Panc1 (cell line): ENCODE measurements at regions not wholly inside any gene's neighbourhood (a gene's known extent, or its start where the extent isn't known, plus 50 kb on each side); places are given as distances from the start of the nearest gene placed in this dataset.

ENCODE experiments used
- ATAC-seq: fragments of 200-7000 bp; cut with Tn5 transposase; 2 replicates; pipeline ENCODE4 v1.9.1; 2020; ENCODE audit warnings: mild to moderate bottlenecking, moderate library complexity
- BruUV-seq: library from RNA; stranded (reverse); fragments of 400-500 nt; replicated peaks from 2 replicates; lab custom pipeline; 2021; lab: Mats Ljungman, UMichigan
- CTCF ChIA-PET: fragments of 300-600 bp; sonication (Branson Sonifier 250); formaldehyde crosslinking; loops from one replicate; lab custom pipeline; 2022; ENCODE audit warnings: antibody characterized with exemption; lab: Charles Lee
- POLR2A ChIA-PET: fragments of 300-600 bp; sonication (Branson Sonifier 250); formaldehyde crosslinking; loops from one replicate; lab custom pipeline; 2022; ENCODE audit warnings: antibody characterized with exemption; lab: Charles Lee
- DNase-seq: peaks from one replicate; pipeline ENCODE4 v3.0.0-alpha.2; 2010; ENCODE audit warnings: low read depth, low spot score
- H3K27ac ChIP-seq: 2 replicates; pipeline ENCODE4 v1.5.1; 2011; ENCODE audit warnings: mild to moderate bottlenecking, low read length, inconsistent platforms
- H3K27me3 ChIP-seq: fragments of 200-500 bp; sonication (Bioruptor generic); 2 replicates; pipeline ENCODE4 v1.6.0; 2014; ENCODE audit warnings: low read length, inconsistent platforms; ENCODE audit not compliant: control insufficient read depth, insufficient read depth
- H3K36me3 ChIP-seq: fragments of 200-500 bp; sonication (Bioruptor generic); 2 replicates; pipeline ENCODE4 v1.5.1; 2014; ENCODE audit warnings: inconsistent platforms, mild to moderate bottlenecking, low read length, moderate library complexity; ENCODE audit not compliant: control insufficient read depth, insufficient read depth
- H3K4me1 ChIP-seq: 2 replicates; pipeline ENCODE4 v1.5.1; 2011; ENCODE audit warnings: inconsistent platforms, mild to moderate bottlenecking, low read length, moderate library complexity; ENCODE audit not compliant: control insufficient read depth, insufficient read depth
- H3K4me3 ChIP-seq, 2 experiments: 2 replicates each; pipeline ENCODE4 v1.5.1; 2011 to 2012; ENCODE audit warnings: low read depth in 2 of 2, low read length in 2 of 2, mild to moderate bottlenecking in 2 of 2, inconsistent platforms in 1 of 2, moderate library complexity in 1 of 2
- H3K9me3 ChIP-seq: fragments of 200-500 bp; sonication (Bioruptor generic); 2 replicates; pipeline ENCODE4 v1.5.1; 2014; ENCODE audit warnings: low read depth, mild to moderate bottlenecking, inconsistent platforms, low read length, moderate library complexity; ENCODE audit not compliant: control insufficient read depth, insufficient read depth
- CTCF ChIP-seq: fragments of 450-650 bp; IDR thresholded peaks from 2 replicates; pipeline ENCODE4 v1.5.1; 2017; ENCODE audit warnings: mild to moderate bottlenecking
- POLR2AphosphoS5 ChIP-seq: IDR thresholded peaks from 2 replicates; pipeline ENCODE4 v1.6.1; 2012; ENCODE audit warnings: mild to moderate bottlenecking, low read depth, low read length, moderate library complexity
- SIN3A ChIP-seq: IDR thresholded peaks from 2 replicates; pipeline ENCODE4 v1.6.1; 2012; ENCODE audit warnings: low read depth, mild to moderate bottlenecking, low read length, moderate library complexity, borderline replicate concordance; ENCODE audit not compliant: insufficient read depth
- TCF7L2 ChIP-seq: IDR thresholded peaks from 2 replicates; pipeline ENCODE4 v1.6.1; 2011; ENCODE audit warnings: mild to moderate bottlenecking, low read depth, low read length, inconsistent platforms
- in situ Hi-C: cut with HindIII; loops from 2 replicates; pipeline ENCODE4 v1.10.0; 2016; ENCODE audit warnings: low sequenced_read_pairs, low pct_unique_long_range_greater_than_20kb
- intact Hi-C: fragments of 100-400 bp; cut with micrococcal nuclease; formaldehyde crosslinking; loops from one replicate; pipeline ENCODE4 v1.10.0; 2022; ENCODE audit not compliant: unreplicated experiment
- TF ChIP-seq, protein P1 (sequence below), 2 experiments: IDR thresholded peaks; 2 replicates each; pipeline ENCODE4 v1.6.1; 2011 to 2012; ENCODE audit warnings: low read depth in 2 of 2, control low read depth in 1 of 2, low read length in 1 of 2, mild to moderate bottlenecking in 1 of 2, moderate library complexity in 1 of 2; ENCODE audit not compliant: insufficient read depth in 1 of 2

DNA sequence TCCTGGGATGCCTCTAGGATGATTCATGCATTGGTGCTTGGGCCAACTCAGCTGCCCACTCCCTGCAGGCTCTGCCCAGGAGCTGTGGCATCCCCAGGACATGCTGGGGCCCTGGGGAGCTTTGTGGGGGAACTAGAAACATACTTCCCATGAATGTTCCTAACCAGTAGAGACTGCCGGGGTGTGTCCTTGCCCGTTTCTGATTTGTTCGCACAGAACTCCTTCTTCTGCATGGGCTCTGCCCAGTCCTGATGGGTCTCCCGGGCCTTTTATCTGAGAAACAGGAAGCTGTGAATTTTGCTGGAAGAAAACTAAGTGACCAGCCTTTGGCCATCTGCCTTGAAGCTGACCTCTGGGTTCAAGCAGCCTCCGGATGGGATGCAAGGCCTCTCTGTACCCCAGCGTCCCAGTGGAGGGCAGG, 71.6 kb upstream of the RNU6ATAC start:
- Histone ChIP-seq H3K27me3 (no peaks in the 10 kb centered on the region), H3K4me1 (no peaks in the 10 kb centered on the region), H3K9me3 (no peaks in the 10 kb centered on the region), H3K4me3 (no peak overlapping the region), H3K36me3 (no peaks in the 10 kb centered on the region), H3K27ac (no peak overlapping the region)
- in situ Hi-C loops (no loop called here), intact Hi-C loops (no loop called here)
- no TSS peak for BruUV-seq
- ATAC-seq: no peak
- ChIA-PET POLR2A (no interaction called here), CTCF (no interaction called here)
- TF ChIP-seq POLR2AphosphoS5: no peak
- no peak for TF ChIP-seq TCF7L2
- no peak for TF ChIP-seq CTCF
- DNase-seq: no peak

DNA sequence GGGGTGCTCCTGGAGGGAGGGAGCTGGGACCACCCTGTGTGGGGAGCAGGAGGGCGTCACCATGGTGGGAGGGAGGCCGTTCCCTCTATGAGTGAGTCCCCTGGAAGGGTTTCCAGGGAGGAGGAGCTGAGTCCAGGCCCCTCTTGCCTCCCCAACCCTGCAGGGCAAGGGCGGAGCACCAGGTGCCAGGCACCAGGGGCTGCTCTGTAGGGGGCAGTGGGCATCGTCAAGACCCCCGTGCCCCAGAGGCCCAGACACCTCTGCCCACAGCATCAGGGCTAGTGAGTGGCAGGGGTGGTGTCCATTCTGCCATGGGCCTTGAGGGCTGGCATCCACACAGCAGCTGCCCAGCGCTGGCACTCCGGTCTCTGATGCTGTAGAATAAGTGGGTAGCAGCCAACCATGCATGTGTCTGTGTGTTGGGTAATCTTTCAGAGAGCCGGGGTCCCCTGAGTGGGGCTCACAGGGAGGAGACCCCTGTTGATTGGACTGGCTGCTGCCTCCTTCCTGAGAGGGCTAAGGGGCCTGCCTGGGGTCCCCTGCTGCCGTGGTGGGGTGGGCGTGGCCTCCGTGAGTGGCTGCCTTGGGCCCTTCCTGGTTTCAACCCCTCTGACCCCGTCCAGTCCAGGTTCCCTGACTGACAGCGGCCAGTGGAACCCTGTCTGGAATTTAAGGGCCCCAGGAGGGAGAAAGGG, 72.7 kb upstream of the RNU6ATAC start:
- intact Hi-C loops: no loop called here
- TF ChIP-seq POLR2AphosphoS5 (no peak), CTCF (no peak), SIN3A (no peak), TCF7L2 (no peak)
- TF ChIP-seq, protein P1, sequence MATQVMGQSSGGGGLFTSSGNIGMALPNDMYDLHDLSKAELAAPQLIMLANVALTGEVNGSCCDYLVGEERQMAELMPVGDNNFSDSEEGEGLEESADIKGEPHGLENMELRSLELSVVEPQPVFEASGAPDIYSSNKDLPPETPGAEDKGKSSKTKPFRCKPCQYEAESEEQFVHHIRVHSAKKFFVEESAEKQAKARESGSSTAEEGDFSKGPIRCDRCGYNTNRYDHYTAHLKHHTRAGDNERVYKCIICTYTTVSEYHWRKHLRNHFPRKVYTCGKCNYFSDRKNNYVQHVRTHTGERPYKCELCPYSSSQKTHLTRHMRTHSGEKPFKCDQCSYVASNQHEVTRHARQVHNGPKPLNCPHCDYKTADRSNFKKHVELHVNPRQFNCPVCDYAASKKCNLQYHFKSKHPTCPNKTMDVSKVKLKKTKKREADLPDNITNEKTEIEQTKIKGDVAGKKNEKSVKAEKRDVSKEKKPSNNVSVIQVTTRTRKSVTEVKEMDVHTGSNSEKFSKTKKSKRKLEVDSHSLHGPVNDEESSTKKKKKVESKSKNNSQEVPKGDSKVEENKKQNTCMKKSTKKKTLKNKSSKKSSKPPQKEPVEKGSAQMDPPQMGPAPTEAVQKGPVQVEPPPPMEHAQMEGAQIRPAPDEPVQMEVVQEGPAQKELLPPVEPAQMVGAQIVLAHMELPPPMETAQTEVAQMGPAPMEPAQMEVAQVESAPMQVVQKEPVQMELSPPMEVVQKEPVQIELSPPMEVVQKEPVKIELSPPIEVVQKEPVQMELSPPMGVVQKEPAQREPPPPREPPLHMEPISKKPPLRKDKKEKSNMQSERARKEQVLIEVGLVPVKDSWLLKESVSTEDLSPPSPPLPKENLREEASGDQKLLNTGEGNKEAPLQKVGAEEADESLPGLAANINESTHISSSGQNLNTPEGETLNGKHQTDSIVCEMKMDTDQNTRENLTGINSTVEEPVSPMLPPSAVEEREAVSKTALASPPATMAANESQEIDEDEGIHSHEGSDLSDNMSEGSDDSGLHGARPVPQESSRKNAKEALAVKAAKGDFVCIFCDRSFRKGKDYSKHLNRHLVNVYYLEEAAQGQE (IDR thresholded peaks at IDR 0.05; ENCODE audit: insufficient read depth in 1 of 2, low read depth in 2 of 2, low read length in 1 of 2): no peak
- POLR2A ChIA-PET: no interaction called here
- no TSS peak for BruUV-seq
- Histone ChIP-seq H3K36me3 (no peaks in the 10 kb centered on the region), H3K4me1 (no peaks in the 10 kb centered on the region), H3K27me3 (no peaks in the 10 kb centered on the region), H3K27ac (no peak overlapping the region), H3K4me3 (no peak overlapping the region), H3K9me3 (no peaks in the 10 kb centered on the region)
- ATAC-seq: no peak
- CTCF ChIA-PET: no interaction called here
- DNase-seq: no peak
- in situ Hi-C loops: no loop called here
